GM12878 (cell line): ENCODE measurements at regions not wholly inside any gene's neighbourhood (a gene's known extent, or its start where the extent isn't known, plus 50 kb on each side); places are given as distances from the start of the nearest gene placed in this dataset.

ENCODE experiments used
- ATAC-seq: fragments of 200-7000 bp; cut with Tn5 transposase; 3 replicates; pipeline ENCODE4 v1.9.1; 2020; ENCODE audit warnings: mild to moderate bottlenecking, moderate library complexity
- BruUV-seq: library from RNA; stranded (reverse); fragments of 400-500 nt; replicated peaks from 2 replicates; lab custom pipeline; 2021; lab: Mats Ljungman, UMichigan
- CTCF ChIA-PET: fragments of 300-600 bp; sonication (Branson Sonifier 250); formaldehyde crosslinking; extraction: SDS; loops from one replicate; lab custom pipeline; 2021; ENCODE audit warnings: inconsistent platforms; lab: Yijun Ruan, JAX
- POLR2A ChIA-PET: fragments of 350-600 bp; formaldehyde crosslinking; extraction: SDS; loops from one replicate; lab custom pipeline; 2021; ENCODE audit warnings: inconsistent platforms; lab: Charles Lee
- RAD21 ChIA-PET: fragments of 300-600 bp; sonication (Branson Sonifier 250); formaldehyde crosslinking; loops from one replicate; lab custom pipeline; 2023; ENCODE audit warnings: antibody characterized with exemption; ENCODE audit not compliant: unreplicated experiment; lab: Charles Lee
- SMC1A ChIA-PET: fragments of 300-600 bp; sonication (Branson Sonifier 250); formaldehyde crosslinking; loops from one replicate; lab custom pipeline; 2023; ENCODE audit not compliant: unreplicated experiment, uncharacterized antibody; lab: Charles Lee
- DNase-seq: peaks from one replicate; pipeline ENCODE4 v3.0.0-alpha.2; 2011; ENCODE audit warnings: low read depth, low spot score
- FAIRE-seq: peaks from 3 replicates; lab custom pipeline; 2011; peaks lifted over from hg19 to GRCh38; lab: Jason Lieb, UNC
- H2AFZ ChIP-seq: 2 replicates; pipeline ENCODE4 v1.6.0; 2011; ENCODE audit warnings: low read depth, low read length, control low read depth; ENCODE audit not compliant: control insufficient read depth
- H3K27ac ChIP-seq: 2 replicates; pipeline ENCODE4 v1.5.1; 2011; ENCODE audit warnings: control low read depth; ENCODE audit not compliant: control insufficient read depth, insufficient read depth
- H3K27me3 ChIP-seq, 2 experiments: replicated peaks in 1 of 2; 2 replicates each; pipeline versions ENCODE4 v1.6.0 to v1.6.1; 2011; ENCODE audit warnings: low read length in 1 of 2; ENCODE audit not compliant: control insufficient read depth in 2 of 2, insufficient read depth in 2 of 2
- H3K36me3 ChIP-seq, 2 experiments: 2 replicates each; pipeline ENCODE4 v1.5.1; 2011; ENCODE audit warnings: low read length in 1 of 2; ENCODE audit not compliant: control insufficient read depth in 2 of 2, insufficient read depth in 2 of 2
- H3K4me1 ChIP-seq: 2 replicates; pipeline ENCODE4 v1.6.1; 2011; ENCODE audit warnings: mild to moderate bottlenecking, low read length, moderate library complexity, mixed read lengths; ENCODE audit not compliant: control insufficient read depth, insufficient read depth
- H3K4me2 ChIP-seq: 2 replicates; pipeline ENCODE4 v1.6.0; 2011; ENCODE audit warnings: control low read depth; ENCODE audit not compliant: control insufficient read depth, insufficient read depth
- H3K4me3 ChIP-seq: fragments of 200-600 bp; sonication (generic); 2 replicates; pipeline ENCODE4 v1.5.1; 2016
- H3K79me2 ChIP-seq: 2 replicates; pipeline ENCODE4 v1.6.0; 2011; ENCODE audit warnings: low read length; ENCODE audit not compliant: control insufficient read depth, insufficient read depth
- H3K9ac ChIP-seq: 2 replicates; pipeline ENCODE4 v1.8.0; 2011; ENCODE audit warnings: low read length, control low read depth, mixed read lengths; ENCODE audit not compliant: control insufficient read depth, insufficient read depth
- H3K9me3 ChIP-seq: replicated peaks from 3 replicates; pipeline ENCODE4 v1.5.1; 2011; ENCODE audit warnings: mild to moderate bottlenecking, low read length; ENCODE audit not compliant: control insufficient read depth, insufficient read depth
- H4K20me1 ChIP-seq: 2 replicates; pipeline ENCODE4 v1.6.0; 2011; ENCODE audit not compliant: control insufficient read depth, insufficient read depth
- HDAC2 ChIP-seq: fragments of 200-600 bp; sonication (generic); IDR thresholded peaks from 2 replicates; pipeline ENCODE4 v1.6.1; 2017
- MTA2 ChIP-seq: fragments of 450-650 bp; IDR thresholded peaks from 2 replicates; pipeline ENCODE4 v1.6.1; 2016; ENCODE audit warnings: low read depth, mild to moderate bottlenecking, moderate library complexity
- TBL1XR1 ChIP-seq: IDR thresholded peaks from 2 replicates; pipeline ENCODE4 v1.6.1; 2012; ENCODE audit warnings: low read depth, low read length, improper control_type of control experiment
- WGBS: methylation state at CpG from one replicate; pipeline ENCODE4 v1.1.6; 2016; ENCODE audit warnings: low lambda C conversion rate; ENCODE audit not compliant: insufficient replicate concordance, insufficient coverage; ENCODE audit errors: missing lambda C conversion rate; 5-methylcytosine and 5-hydroxymethylcytosine counted together
- in situ Hi-C: fragments of 300-500 bp; cut with MboI; formaldehyde crosslinking; loops from 9 replicates; pipeline ENCODE4 v1.14.3; 2018; ENCODE audit warnings: mixed read lengths
- intact Hi-C: fragments of 100-400 bp; cut with micrococcal nuclease; formaldehyde crosslinking; loops from one replicate; pipeline ENCODE4 v1.14.2; 2022; ENCODE audit not compliant: unreplicated experiment
- TF ChIP-seq, protein P1 (sequence below): fragments of 450-650 bp; conservative IDR thresholded peaks from 2 replicates; pipeline ENCODE4 v1.6.1; 2017; ENCODE audit warnings: mild to moderate bottlenecking, moderate library complexity

DNA sequence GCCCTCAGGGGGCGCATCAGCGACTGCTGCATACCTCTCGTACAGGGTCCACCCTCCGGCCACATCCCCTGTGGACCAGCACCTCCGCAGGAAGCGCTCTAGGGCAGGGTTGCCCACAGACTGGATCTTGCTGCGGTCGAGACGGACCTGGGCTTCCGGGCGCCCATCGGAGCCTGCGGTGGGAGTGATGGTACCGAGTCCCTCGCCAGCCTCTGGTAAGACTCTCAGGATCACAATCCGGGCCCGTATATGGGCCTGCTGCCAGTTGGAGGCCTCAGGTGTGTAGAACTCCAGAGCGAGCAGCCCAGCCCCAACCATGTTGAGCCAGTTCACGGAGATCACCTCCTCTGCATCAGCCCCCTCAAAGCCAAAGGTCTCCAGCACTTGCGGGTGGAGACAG is 323.0 kb downstream of the ANXA1 start:
- ChIA-PET POLR2A (no interaction called here), CTCF (no interaction called here), RAD21 (no interaction called here), SMC1A (no interaction called here)
- in situ Hi-C loops (no loop called here), intact Hi-C loops (no loop called here)
- no peak for TF ChIP-seq TBL1XR1
- H2AFZ ChIP-seq: no peak overlapping the region
- no TSS peak for BruUV-seq
- no peaks in the 10 kb centered on the region for H3K79me2 ChIP-seq
- no peaks in the 10 kb centered on the region for H3K9me3 ChIP-seq
- no peak overlapping the region for H3K4me3 ChIP-seq
- no peaks in the 10 kb centered on the region for H3K4me1 ChIP-seq
- DNase-seq (no peak), FAIRE-seq (no peak), ATAC-seq (no peak)
- no peaks in the 10 kb centered on the region for H3K27me3 ChIP-seq
- no peak overlapping the region for H3K9ac ChIP-seq
- no peak overlapping the region for H3K27ac ChIP-seq
- no peak overlapping the region for H3K4me2 ChIP-seq
- no peaks in the 10 kb centered on the region for H3K36me3 ChIP-seq
- 41% methylated on average over 20 of the region's 20 CpGs for WGBS
- no peaks in the 10 kb centered on the region for H4K20me1 ChIP-seq

DNA sequence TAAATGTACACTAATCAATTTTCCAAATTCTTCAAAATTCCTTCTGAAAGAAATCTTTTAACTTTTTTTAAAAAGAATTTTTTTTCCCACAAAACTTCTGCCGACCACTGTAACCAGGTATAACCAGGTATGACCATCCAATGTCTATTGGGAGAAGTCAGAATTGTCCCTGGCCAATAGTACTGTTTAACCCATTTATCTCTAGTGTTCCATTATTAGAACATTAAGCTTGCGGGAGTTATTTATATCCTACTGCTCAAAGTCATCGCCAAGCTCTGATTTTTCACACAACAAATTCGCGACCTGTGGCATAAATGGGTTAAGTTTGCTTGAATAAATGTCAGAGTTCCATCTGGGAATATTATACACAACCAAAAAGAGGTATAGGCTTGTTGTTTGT is 343.2 kb downstream of the ANXA1 start:
- no peak overlapping the region for H3K4me2 ChIP-seq
- H3K36me3 ChIP-seq: no peaks in the 10 kb centered on the region
- 25% methylated on average over 5 of the region's 5 CpGs for WGBS
- no peak overlapping the region for H3K4me3 ChIP-seq
- ChIA-PET POLR2A (no interaction called here), SMC1A (interaction anchor here (0.7 kb wide), 1 partner anchor 14 kb away, joined by 3 read pairs; no protein-coding TSS in a partner anchor), RAD21 (no interaction called here), CTCF (no interaction called here)
- no peak overlapping the region for H3K9ac ChIP-seq
- DNase-seq: no peak
- TF ChIP-seq MTA2: no peak
- TF ChIP-seq, protein P1, sequence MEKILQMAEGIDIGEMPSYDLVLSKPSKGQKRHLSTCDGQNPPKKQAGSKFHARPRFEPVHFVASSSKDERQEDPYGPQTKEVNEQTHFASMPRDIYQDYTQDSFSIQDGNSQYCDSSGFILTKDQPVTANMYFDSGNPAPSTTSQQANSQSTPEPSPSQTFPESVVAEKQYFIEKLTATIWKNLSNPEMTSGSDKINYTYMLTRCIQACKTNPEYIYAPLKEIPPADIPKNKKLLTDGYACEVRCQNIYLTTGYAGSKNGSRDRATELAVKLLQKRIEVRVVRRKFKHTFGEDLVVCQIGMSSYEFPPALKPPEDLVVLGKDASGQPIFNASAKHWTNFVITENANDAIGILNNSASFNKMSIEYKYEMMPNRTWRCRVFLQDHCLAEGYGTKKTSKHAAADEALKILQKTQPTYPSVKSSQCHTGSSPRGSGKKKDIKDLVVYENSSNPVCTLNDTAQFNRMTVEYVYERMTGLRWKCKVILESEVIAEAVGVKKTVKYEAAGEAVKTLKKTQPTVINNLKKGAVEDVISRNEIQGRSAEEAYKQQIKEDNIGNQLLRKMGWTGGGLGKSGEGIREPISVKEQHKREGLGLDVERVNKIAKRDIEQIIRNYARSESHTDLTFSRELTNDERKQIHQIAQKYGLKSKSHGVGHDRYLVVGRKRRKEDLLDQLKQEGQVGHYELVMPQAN: no peak
- no peak for TF ChIP-seq HDAC2
- intact Hi-C loops (no loop called here), in situ Hi-C loops (no loop called here)
- H3K79me2 ChIP-seq: no peaks in the 10 kb centered on the region
- no peaks in the 10 kb centered on the region for H4K20me1 ChIP-seq
- H3K4me1 ChIP-seq: no peaks in the 10 kb centered on the region
- BruUV-seq: no TSS peak
- no peak overlapping the region for H3K27ac ChIP-seq
- ATAC-seq: no peak
- no peaks in the 10 kb centered on the region for H3K9me3 ChIP-seq
- no peak for FAIRE-seq
- no peaks in the 10 kb centered on the region for H3K27me3 ChIP-seq
- H2AFZ ChIP-seq: no peak overlapping the region
